C4-2B (cell line): ENCODE measurements at regions not wholly inside any gene's neighbourhood (a gene's known extent, or its start where the extent isn't known, plus 50 kb on each side); places are given as distances from the start of the nearest gene placed in this dataset.
"Not testable (repeated sequence)": the region's sequence is repeated elsewhere in the genome, so short reads cannot be mapped to it uniquely, and the experiment has no call there.

Experiments
- ZFX ChIP-seq: fragments of 450-650 bp; IDR thresholded peaks from 2 replicates; pipeline ENCODE4 v1.6.1; 2017
- TF ChIP-seq, protein P1 (sequence below): fragments of 450-650 bp; conservative IDR thresholded peaks from 2 replicates; pipeline ENCODE4 v1.5.1; 2017; ENCODE audit warnings: mild to moderate bottlenecking

DNA sequence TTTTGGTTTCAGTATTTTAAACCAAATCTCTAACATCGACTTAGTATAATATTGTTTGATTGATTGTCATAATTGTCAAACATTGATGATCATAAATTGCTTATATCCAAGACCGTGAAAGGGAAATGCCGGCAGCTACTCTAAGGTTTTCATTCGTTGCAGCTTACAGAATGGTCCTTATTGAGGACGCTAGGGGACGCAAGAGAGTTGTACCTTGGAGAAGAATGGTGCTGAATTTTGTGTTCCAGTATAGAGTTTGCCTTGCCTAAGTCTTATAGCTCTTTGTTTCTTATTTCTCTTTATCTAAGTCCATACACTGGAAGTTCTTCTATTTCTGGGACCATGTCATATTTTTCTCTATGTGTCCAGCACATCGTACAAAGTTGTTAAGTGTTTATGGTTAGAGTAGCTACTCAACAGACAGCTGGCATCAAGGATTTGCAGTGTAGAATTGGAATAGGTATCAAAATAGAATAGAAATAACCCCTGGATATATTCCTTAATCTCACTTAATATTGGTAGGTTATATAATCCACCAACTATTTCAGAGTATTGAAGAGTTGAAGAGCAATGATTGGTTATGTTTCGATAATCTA is 67.4 kb upstream of the GPR39 start:
- TF ChIP-seq, protein P1, sequence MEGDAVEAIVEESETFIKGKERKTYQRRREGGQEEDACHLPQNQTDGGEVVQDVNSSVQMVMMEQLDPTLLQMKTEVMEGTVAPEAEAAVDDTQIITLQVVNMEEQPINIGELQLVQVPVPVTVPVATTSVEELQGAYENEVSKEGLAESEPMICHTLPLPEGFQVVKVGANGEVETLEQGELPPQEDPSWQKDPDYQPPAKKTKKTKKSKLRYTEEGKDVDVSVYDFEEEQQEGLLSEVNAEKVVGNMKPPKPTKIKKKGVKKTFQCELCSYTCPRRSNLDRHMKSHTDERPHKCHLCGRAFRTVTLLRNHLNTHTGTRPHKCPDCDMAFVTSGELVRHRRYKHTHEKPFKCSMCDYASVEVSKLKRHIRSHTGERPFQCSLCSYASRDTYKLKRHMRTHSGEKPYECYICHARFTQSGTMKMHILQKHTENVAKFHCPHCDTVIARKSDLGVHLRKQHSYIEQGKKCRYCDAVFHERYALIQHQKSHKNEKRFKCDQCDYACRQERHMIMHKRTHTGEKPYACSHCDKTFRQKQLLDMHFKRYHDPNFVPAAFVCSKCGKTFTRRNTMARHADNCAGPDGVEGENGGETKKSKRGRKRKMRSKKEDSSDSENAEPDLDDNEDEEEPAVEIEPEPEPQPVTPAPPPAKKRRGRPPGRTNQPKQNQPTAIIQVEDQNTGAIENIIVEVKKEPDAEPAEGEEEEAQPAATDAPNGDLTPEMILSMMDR, result peak; percentile 62
- not testable (repeated sequence) for TF ChIP-seq ZFX
